Liver (tissue), 8 donors: ENCODE measurements at regions not wholly inside any gene's neighbourhood (a gene's known extent, or its start where the extent isn't known, plus 50 kb on each side); places are given as distances from the start of the nearest gene placed in this dataset.

Experiments
- DNase-seq: peaks from one replicate; pipeline ENCODE4 v3.0.0-alpha.2; 2017; ENCODE audit warnings: low spot score
- H3K27ac ChIP-seq, 2 donors: one replicate each; pipeline ENCODE4 v1.7.0; 2013; ENCODE audit warnings: inconsistent platforms in 2 of 2, low read length in 2 of 2, control low read depth in 1 of 2, low read depth in 1 of 2, mild to moderate bottlenecking in 1 of 2
- H3K27me3 ChIP-seq, 4 donors: one replicate each; pipeline versions ENCODE4 v1.6.1 to v1.7.0; 2013; ENCODE audit warnings: low read length in 3 of 4, inconsistent platforms in 1 of 4, mild to moderate bottlenecking in 1 of 4, moderate library complexity in 1 of 4; ENCODE audit not compliant: control insufficient read depth in 4 of 4, insufficient read depth in 4 of 4
- H3K36me3 ChIP-seq, 4 donors: one replicate each; pipeline versions ENCODE4 v1.6.1 to v1.7.0; 2013; ENCODE audit warnings: low read length in 3 of 4, mild to moderate bottlenecking in 3 of 4, low read depth in 1 of 4, moderate library complexity in 1 of 4; ENCODE audit not compliant: control insufficient read depth in 4 of 4, insufficient read depth in 3 of 4
- H3K4me1 ChIP-seq, 4 donors: one replicate each; pipeline versions ENCODE4 v1.6.1 to v1.7.0; 2013; ENCODE audit warnings: low read length in 3 of 4, mild to moderate bottlenecking in 3 of 4, moderate library complexity in 1 of 4; ENCODE audit not compliant: control insufficient read depth in 4 of 4, insufficient read depth in 4 of 4
- H3K4me3 ChIP-seq, 3 donors: one replicate each; pipeline versions ENCODE4 v1.6.1 to v1.7.0; 2013; ENCODE audit warnings: low read length in 3 of 3, control low read depth in 1 of 3, low read depth in 1 of 3, mild to moderate bottlenecking in 1 of 3
- H3K9ac ChIP-seq, 2 donors: one replicate each; pipeline ENCODE4 v1.7.0; 2013; ENCODE audit warnings: low read length in 2 of 2, mild to moderate bottlenecking in 2 of 2, moderate library complexity in 2 of 2, control low read depth in 1 of 2, low read depth in 1 of 2
- H3K9me3 ChIP-seq, 4 donors: one replicate each; pipeline versions ENCODE4 v1.6.1 to v1.7.0; 2013; ENCODE audit warnings: low read length in 3 of 4; ENCODE audit not compliant: control insufficient read depth in 4 of 4
- ATF3 ChIP-seq: IDR thresholded peaks from 2 replicates; pipeline ENCODE4 v1.6.1; 2016; ENCODE audit warnings: antibody characterized with exemption
- CTCF ChIP-seq: fragments of 150-350 bp; IDR thresholded peaks from 2 replicates; pipeline ENCODE4 v1.5.1; 2017; ENCODE audit warnings: improper control_type of control experiment, low read depth, low read length; ENCODE audit not compliant: missing input control
- EGR1 ChIP-seq, 2 donors: IDR thresholded peaks; 2 replicates each; pipeline ENCODE4 v1.6.1; 2016 to 2018; ENCODE audit warnings: antibody characterized with exemption in 2 of 2, low read depth in 2 of 2
- FOXA1 ChIP-seq: IDR thresholded peaks from 2 replicates; pipeline ENCODE4 v1.6.1; 2016; ENCODE audit warnings: antibody characterized with exemption
- FOXA2 ChIP-seq: IDR thresholded peaks from 2 replicates; pipeline ENCODE4 v1.6.1; 2016; ENCODE audit warnings: antibody characterized with exemption
- GABPA ChIP-seq, 2 donors: IDR thresholded peaks in 1 of 2; conservative IDR thresholded peaks in 1 of 2; 2 replicates each; pipeline ENCODE4 v1.6.1; 2016; ENCODE audit warnings: antibody characterized with exemption in 2 of 2, mild to moderate bottlenecking in 1 of 2, moderate library complexity in 1 of 2
- HNF4A ChIP-seq, 2 donors: conservative IDR thresholded peaks; 2 replicates each; pipeline ENCODE4 v1.6.1; 2016; ENCODE audit warnings: antibody characterized with exemption in 2 of 2, mild to moderate bottlenecking in 2 of 2
- HNF4G ChIP-seq: IDR thresholded peaks from 2 replicates; pipeline ENCODE4 v1.6.1; 2016; ENCODE audit warnings: antibody characterized with exemption
- JUND ChIP-seq, 2 donors: IDR thresholded peaks; 2 replicates each; pipeline ENCODE4 v1.6.1; 2016; ENCODE audit warnings: antibody characterized with exemption in 2 of 2
- MAX ChIP-seq: IDR thresholded peaks from 2 replicates; pipeline ENCODE4 v1.6.1; 2016; ENCODE audit warnings: antibody characterized with exemption
- NR2F2 ChIP-seq: IDR thresholded peaks from 2 replicates; pipeline ENCODE4 v1.6.1; 2016; ENCODE audit warnings: antibody characterized with exemption
- RAD21 ChIP-seq, 2 donors: IDR thresholded peaks; 2 replicates each; pipeline ENCODE4 v1.6.1; 2016; ENCODE audit warnings: antibody characterized with exemption in 2 of 2, mild to moderate bottlenecking in 2 of 2
- REST ChIP-seq: IDR thresholded peaks from 2 replicates; pipeline ENCODE4 v1.6.1; 2016; ENCODE audit warnings: antibody characterized with exemption, mild to moderate bottlenecking
- RXRA ChIP-seq, 2 donors: IDR thresholded peaks; 2 replicates each; pipeline ENCODE4 v1.6.1; 2017 to 2018; ENCODE audit warnings: antibody characterized with exemption in 2 of 2, mild to moderate bottlenecking in 1 of 2
- SP1 ChIP-seq: IDR thresholded peaks from 2 replicates; pipeline ENCODE4 v1.6.1; 2018; ENCODE audit warnings: antibody characterized with exemption, mild to moderate bottlenecking
- TAF1 ChIP-seq: conservative IDR thresholded peaks from 2 replicates; pipeline ENCODE4 v1.6.1; 2016; ENCODE audit warnings: antibody characterized with exemption, mild to moderate bottlenecking
- YY1 ChIP-seq: IDR thresholded peaks from 2 replicates; pipeline ENCODE4 v1.6.1; 2016; ENCODE audit warnings: antibody characterized with exemption, mild to moderate bottlenecking
- ZBTB33 ChIP-seq: IDR thresholded peaks from 2 replicates; pipeline ENCODE4 v1.6.1; 2016; ENCODE audit warnings: antibody characterized with exemption
- WGBS: extraction: QIAGEN DNeasy Blood & Tissue Kit; methylation state at CpG from one replicate; pipeline ENCODE4 v1.1.7; 2013; 5-methylcytosine and 5-hydroxymethylcytosine counted together
- donor health status: healthy.
- donor health status: healthy.
- donor health status: healthy.
- donor health status: healthy.
- donor health status: healthy.

- Histone ChIP-seq H3K9me3 (no peaks in the 10 kb centered on the region), H3K27ac (no peak overlapping the region), H3K4me1 (no peaks in the 10 kb centered on the region), H3K4me3 (no peak overlapping the region), H3K27me3 (no peaks in the 10 kb centered on the region), H3K9ac (no peak overlapping the region), H3K36me3 (no peaks in the 10 kb centered on the region)
- DNase-seq = no peak
- WGBS = 82% methylated on average over 1 of the region's 1 CpG
- no peak for TF ChIP-seq FOXA2
- no peak for TF ChIP-seq NR2F2
- no peak for TF ChIP-seq HNF4A (conservative IDR thresholded peaks at IDR 0.05)
- no peak for TF ChIP-seq EGR1 (IDR thresholded peaks at IDR 0.05; ENCODE audit: low read depth in 2 of 2)
- no peak for TF ChIP-seq MAX
- TF ChIP-seq FOXA1 = no peak
- TF ChIP-seq RXRA (IDR thresholded peaks at IDR 0.05) = no peak
- no peak for TF ChIP-seq HNF4G
- no peak for TF ChIP-seq SP1
- TF ChIP-seq CTCF = no peak
- TF ChIP-seq JUND (IDR thresholded peaks at IDR 0.05) = no peak
- TF ChIP-seq TAF1 = no peak
- TF ChIP-seq REST = no peak
- TF ChIP-seq ATF3 = no peak
- TF ChIP-seq RAD21 (IDR thresholded peaks at IDR 0.05) = no peak
- no peak for TF ChIP-seq ZBTB33
- TF ChIP-seq GABPA (IDR thresholded peaks at IDR 0.05 in 1 of 2, conservative IDR thresholded peaks at IDR 0.05 in 1 of 2) = no peak
Observed at GRCh38 chr2:183594150-183594549, 469.9 kb downstream of the NUP35 start.

- Histone ChIP-seq H3K9me3 (no peaks in the 10 kb centered on the region), H3K9ac (no peak overlapping the region), H3K27ac (no peak overlapping the region), H3K27me3 (no peaks in the 10 kb centered on the region), H3K4me3 (no peak overlapping the region), H3K36me3 (no peaks in the 10 kb centered on the region), H3K4me1 (no peaks in the 10 kb centered on the region)
- no peak for DNase-seq
- TF ChIP-seq ZBTB33 (no peak), EGR1 (IDR thresholded peaks at IDR 0.05; ENCODE audit: low read depth in 2 of 2) (no peak), HNF4A (conservative IDR thresholded peaks at IDR 0.05) (no peak), RXRA (IDR thresholded peaks at IDR 0.05) (no peak), REST (no peak), YY1 (no peak), HNF4G (no peak), MAX (no peak), RAD21 (IDR thresholded peaks at IDR 0.05) (no peak)
- 67% methylated on average over 1 of the region's 1 CpG for WGBS
Observed at GRCh38 chr2:183597841-183598240, 473.6 kb downstream of the NUP35 start.
